Endothelial cell of umbilical vein (primary cell): ENCODE measurements at regions not wholly inside any gene's neighbourhood (a gene's known extent, or its start where the extent isn't known, plus 50 kb on each side); places are given as distances from the start of the nearest gene placed in this dataset.

Source experiments
- BruUV-seq: library from RNA; stranded (reverse); fragments of 400-500 nt; replicated peaks from 2 replicates; lab custom pipeline; 2021; lab: Mats Ljungman, UMichigan
- CTCF ChIA-PET: fragments of 300-600, 350-600 bp; sonication (Branson Sonifier 250); formaldehyde crosslinking; loops from one replicate; lab custom pipeline; 2021; ENCODE audit warnings: antibody characterized with exemption, inconsistent platforms; lab: Charles Lee
- POLR2A ChIA-PET: fragments of 300-600, 350-600 bp; sonication (Branson Sonifier 250); formaldehyde crosslinking; loops from one replicate; lab custom pipeline; 2021; ENCODE audit warnings: antibody characterized with exemption, inconsistent platforms; lab: Charles Lee
- DNase-seq: peaks from one replicate; pipeline ENCODE4 v3.0.0-alpha.2; 2011; ENCODE audit warnings: low read depth, low spot score
- FAIRE-seq: peaks from 2 replicates; lab custom pipeline; 2011; peaks lifted over from hg19 to GRCh38; lab: Jason Lieb, UNC
- H2AFZ ChIP-seq: 2 replicates; pipeline ENCODE4 v1.6.0; 2012; ENCODE audit warnings: low read depth, low read length, control low read depth, inconsistent platforms
- H3K27ac ChIP-seq: 2 replicates; pipeline ENCODE4 v1.5.1; 2011; ENCODE audit warnings: low read depth, mild to moderate bottlenecking, control low read depth, low read length, moderate library complexity; ENCODE audit not compliant: insufficient read depth
- H3K27me3 ChIP-seq, 2 experiments: 2 replicates each; pipeline versions ENCODE4 v1.6.0 to v1.6.1; 2011; ENCODE audit warnings: low read length in 2 of 2, mixed read lengths in 1 of 2; ENCODE audit not compliant: control insufficient read depth in 2 of 2, insufficient read depth in 2 of 2
- H3K36me3 ChIP-seq, 2 experiments: 2 replicates in 1 of 2; 3 replicates in 1 of 2; pipeline ENCODE4 v1.5.1; 2011; ENCODE audit warnings: low read length in 2 of 2, mild to moderate bottlenecking in 1 of 2, moderate library complexity in 1 of 2; ENCODE audit not compliant: control insufficient read depth in 2 of 2, insufficient read depth in 2 of 2; ENCODE audit errors: extremely low read depth in 1 of 2
- H3K4me1 ChIP-seq: 3 replicates; pipeline ENCODE4 v1.5.1; 2011; ENCODE audit warnings: mild to moderate bottlenecking, low read length; ENCODE audit not compliant: control insufficient read depth, insufficient read depth; ENCODE audit errors: extremely low read depth
- H3K4me2 ChIP-seq: 2 replicates; pipeline ENCODE4 v1.6.1; 2011; ENCODE audit warnings: low read length, control low read depth, mixed read lengths; ENCODE audit not compliant: insufficient read depth
- H3K4me3 ChIP-seq, 3 experiments: fragments of 200-600 bp in 1 of 3; sonication (generic), shearing (Covaris generic) in 1 of 3; replicated peaks in 1 of 3; 2 replicates each; pipeline ENCODE4 v1.5.1; 2011 to 2016; ENCODE audit warnings: control low read depth in 3 of 3, low read length in 3 of 3, mild to moderate bottlenecking in 2 of 3, inconsistent platforms in 1 of 3, low read depth in 1 of 3, moderate library complexity in 1 of 3; ENCODE audit not compliant: insufficient read depth in 1 of 3
- H3K79me2 ChIP-seq: 2 replicates; pipeline ENCODE4 v1.6.0; 2012; ENCODE audit warnings: low read length, inconsistent platforms; ENCODE audit not compliant: control insufficient read depth, insufficient read depth
- H3K9ac ChIP-seq: replicated peaks from 2 replicates; pipeline ENCODE3; 2011; ENCODE audit warnings: low read length, control low read depth; ENCODE audit not compliant: insufficient read depth; ENCODE audit errors: extremely low read depth
- H3K9me1 ChIP-seq: replicated peaks from 3 replicates; pipeline ENCODE4 v1.6.0; 2011; ENCODE audit warnings: mild to moderate bottlenecking, low read length; ENCODE audit not compliant: control insufficient read depth, insufficient read depth; ENCODE audit errors: extremely low read depth
- H3K9me3 ChIP-seq: replicated peaks from 2 replicates; pipeline ENCODE4 v1.5.1; 2012; ENCODE audit warnings: low read length, inconsistent platforms; ENCODE audit not compliant: control insufficient read depth, insufficient read depth
- H4K20me1 ChIP-seq: replicated peaks from 2 replicates; pipeline ENCODE3; 2011; ENCODE audit warnings: mild to moderate bottlenecking, low read length; ENCODE audit not compliant: control insufficient read depth, insufficient read depth; ENCODE audit errors: extremely low read depth
- EZH2 ChIP-seq: IDR thresholded peaks from 2 replicates; pipeline ENCODE4 v1.6.1; 2012; ENCODE audit warnings: borderline replicate concordance, low read depth, mild to moderate bottlenecking, moderate library complexity, low read length, inconsistent platforms; ENCODE audit not compliant: severe bottlenecking
- FOS ChIP-seq: IDR thresholded peaks from 2 replicates; pipeline ENCODE4 v1.6.1; 2011; ENCODE audit warnings: mild to moderate bottlenecking, low read length, moderate library complexity, borderline replicate concordance; ENCODE audit not compliant: insufficient read depth
- GATA2 ChIP-seq: IDR thresholded peaks from 2 replicates; pipeline ENCODE4 v1.7.0; 2011; ENCODE audit warnings: low read depth, mild to moderate bottlenecking, moderate library complexity, mixed read lengths, low read length; ENCODE audit not compliant: insufficient read length, insufficient read depth
- JUN ChIP-seq: IDR thresholded peaks from 2 replicates; pipeline ENCODE4 v1.6.1; 2011; ENCODE audit warnings: borderline replicate concordance, low read depth; ENCODE audit not compliant: insufficient read length, insufficient read depth
- MYC ChIP-seq: IDR thresholded peaks from one replicate; pipeline ENCODE4 v1.6.1; 2011; ENCODE audit warnings: mild to moderate bottlenecking, low read depth, low read length
- POLR2A ChIP-seq: IDR thresholded peaks from 2 replicates; pipeline ENCODE4 v1.6.1; 2012; ENCODE audit warnings: low read depth, mild to moderate bottlenecking, control low read depth, low read length
- POLR2AphosphoS5 ChIP-seq: IDR thresholded peaks from 2 replicates; pipeline ENCODE4 v1.6.1; 2012; ENCODE audit warnings: low read depth, mild to moderate bottlenecking, control low read depth, low read length, moderate library complexity; ENCODE audit not compliant: insufficient read depth
- dilution Hi-C: fragments of 300-500 bp; cut with MboI; formaldehyde crosslinking; loops from one replicate; pipeline ENCODE4 v1.15.0; 2019; ENCODE audit warnings: low sequenced_read_pairs; ENCODE audit not compliant: extremely low pct_ligation_motif_present
- intact Hi-C: fragments of 100-400 bp; cut with micrococcal nuclease; formaldehyde crosslinking; loops from one replicate; pipeline ENCODE4 v1.10.0; 2022
- TF ChIP-seq, protein P1 (sequence below): IDR thresholded peaks from 2 replicates; pipeline ENCODE4 v1.6.1; 2011; ENCODE audit not compliant: insufficient read depth, insufficient read length
- TF ChIP-seq, protein P2 (sequence below), 2 donors: IDR thresholded peaks; 1 replicate in 1 of 2; 2 replicates in 1 of 2; pipeline ENCODE4 v1.5.1; 2011; ENCODE audit warnings: low read length in 2 of 2, mild to moderate bottlenecking in 2 of 2, moderate library complexity in 2 of 2, control low read depth in 1 of 2, inconsistent platforms in 1 of 2, low read depth in 1 of 2; ENCODE audit not compliant: insufficient read depth in 1 of 2; ENCODE audit errors: extremely low read depth in 1 of 2

DNA sequence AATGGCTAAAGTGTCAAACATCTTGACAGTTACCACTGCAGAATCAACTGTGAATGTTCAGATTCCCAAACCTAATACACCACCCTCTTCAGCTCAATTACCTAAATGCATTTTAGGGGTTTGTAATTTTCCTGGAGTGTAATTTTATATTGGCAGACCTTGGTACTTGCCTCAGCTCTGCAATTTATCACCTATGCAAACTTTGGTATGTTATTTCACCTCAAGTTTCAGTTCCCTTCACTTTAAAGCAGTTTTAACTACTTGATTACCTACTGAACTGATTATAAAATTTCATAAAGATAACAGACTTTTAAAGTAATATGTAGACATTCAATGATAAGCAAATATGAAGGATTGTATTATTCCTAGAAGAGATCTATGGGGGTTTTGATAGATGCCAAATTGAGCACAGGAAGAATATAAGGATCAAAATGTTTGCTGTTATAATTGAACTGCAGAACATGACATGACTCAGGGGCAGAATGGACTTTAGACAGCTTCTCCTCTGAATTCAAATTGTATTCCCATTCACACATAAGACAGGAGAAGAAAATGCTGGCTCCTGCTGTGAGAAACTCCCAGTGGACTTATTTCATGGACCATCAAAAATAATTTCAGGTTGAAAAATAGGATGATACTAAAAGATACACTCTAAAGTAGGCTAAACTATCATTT is 491.5 kb upstream of the LUZP2 start:
- no peaks in the 10 kb centered on the region for H4K20me1 ChIP-seq
- H2AFZ ChIP-seq: no peak overlapping the region
- no peak overlapping the region for H3K9ac ChIP-seq
- H3K4me2 ChIP-seq: no peak overlapping the region
- H3K9me3 ChIP-seq: no peaks in the 10 kb centered on the region
- intact Hi-C loops: no loop called here
- no peak for DNase-seq
- no peak for FAIRE-seq
- H3K4me3 ChIP-seq: no peak overlapping the region
- BruUV-seq: no TSS peak
- no peak for TF ChIP-seq GATA2
- TF ChIP-seq EZH2: no peak
- no peak for TF ChIP-seq FOS
- no peak for TF ChIP-seq POLR2AphosphoS5
- TF ChIP-seq MYC: no peak
- no peaks in the 10 kb centered on the region for H3K79me2 ChIP-seq
- no peaks in the 10 kb centered on the region for H3K36me3 ChIP-seq
- no peaks in the 10 kb centered on the region for H3K4me1 ChIP-seq
- H3K27me3 ChIP-seq: no peaks in the 10 kb centered on the region
- no peaks in the 10 kb centered on the region for H3K9me1 ChIP-seq
- CTCF ChIA-PET: interaction anchor here (1.3 kb wide), 1 partner anchor 45 kb away, joined by 3 read pairs; no protein-coding TSS in a partner anchor
- POLR2A ChIA-PET: no interaction called here
- no peak overlapping the region for H3K27ac ChIP-seq
- dilution Hi-C loops: no loop called here

DNA sequence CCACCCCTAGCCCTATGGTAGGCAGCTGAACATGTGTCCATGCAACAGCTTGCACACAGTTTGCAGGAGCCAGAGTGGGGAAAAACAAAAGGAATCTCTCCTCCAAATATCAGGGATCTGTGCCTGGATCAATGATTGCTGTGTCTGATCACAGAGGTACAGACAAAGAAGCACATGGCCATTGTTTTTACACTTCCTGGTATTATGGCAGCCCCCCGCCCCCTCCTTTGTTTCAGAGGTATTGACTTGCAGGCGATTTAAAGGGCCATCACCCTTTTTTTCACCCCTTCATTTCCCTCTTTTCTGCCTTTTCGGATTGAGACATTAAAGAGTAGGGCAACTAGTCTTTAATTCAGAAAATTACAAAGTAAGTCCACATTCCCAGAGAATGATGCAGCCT is 453.0 kb upstream of the LUZP2 start:
- FAIRE-seq (no peak), DNase-seq (no peak)
- TF ChIP-seq JUN (no peak), EZH2 (no peak), POLR2AphosphoS5 (no peak), FOS (no peak), MYC (no peak), GATA2 (no peak), POLR2A (no peak)
- TF ChIP-seq, protein P1, sequence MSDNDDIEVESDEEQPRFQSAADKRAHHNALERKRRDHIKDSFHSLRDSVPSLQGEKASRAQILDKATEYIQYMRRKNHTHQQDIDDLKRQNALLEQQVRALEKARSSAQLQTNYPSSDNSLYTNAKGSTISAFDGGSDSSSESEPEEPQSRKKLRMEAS: no peak
- TF ChIP-seq, protein P2, sequence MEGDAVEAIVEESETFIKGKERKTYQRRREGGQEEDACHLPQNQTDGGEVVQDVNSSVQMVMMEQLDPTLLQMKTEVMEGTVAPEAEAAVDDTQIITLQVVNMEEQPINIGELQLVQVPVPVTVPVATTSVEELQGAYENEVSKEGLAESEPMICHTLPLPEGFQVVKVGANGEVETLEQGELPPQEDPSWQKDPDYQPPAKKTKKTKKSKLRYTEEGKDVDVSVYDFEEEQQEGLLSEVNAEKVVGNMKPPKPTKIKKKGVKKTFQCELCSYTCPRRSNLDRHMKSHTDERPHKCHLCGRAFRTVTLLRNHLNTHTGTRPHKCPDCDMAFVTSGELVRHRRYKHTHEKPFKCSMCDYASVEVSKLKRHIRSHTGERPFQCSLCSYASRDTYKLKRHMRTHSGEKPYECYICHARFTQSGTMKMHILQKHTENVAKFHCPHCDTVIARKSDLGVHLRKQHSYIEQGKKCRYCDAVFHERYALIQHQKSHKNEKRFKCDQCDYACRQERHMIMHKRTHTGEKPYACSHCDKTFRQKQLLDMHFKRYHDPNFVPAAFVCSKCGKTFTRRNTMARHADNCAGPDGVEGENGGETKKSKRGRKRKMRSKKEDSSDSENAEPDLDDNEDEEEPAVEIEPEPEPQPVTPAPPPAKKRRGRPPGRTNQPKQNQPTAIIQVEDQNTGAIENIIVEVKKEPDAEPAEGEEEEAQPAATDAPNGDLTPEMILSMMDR (IDR thresholded peaks at IDR 0.05; ENCODE audit: extremely low read depth in 1 of 2, insufficient read depth in 1 of 2, low read depth in 1 of 2, low read length in 2 of 2): no peak
- intact Hi-C loops: no loop called here
- H2AFZ ChIP-seq: no peak overlapping the region
- H3K27ac ChIP-seq: no peak overlapping the region
- no peaks in the 10 kb centered on the region for H3K9me1 ChIP-seq
- no peaks in the 10 kb centered on the region for H3K9me3 ChIP-seq
- no peaks in the 10 kb centered on the region for H3K36me3 ChIP-seq
- no peak overlapping the region for H3K4me2 ChIP-seq
- POLR2A ChIA-PET: no interaction called here
- no peaks in the 10 kb centered on the region for H3K79me2 ChIP-seq
- no TSS peak for BruUV-seq
- H3K27me3 ChIP-seq: no peaks in the 10 kb centered on the region
- H3K4me1 ChIP-seq: no peaks in the 10 kb centered on the region
- no peaks in the 10 kb centered on the region for H4K20me1 ChIP-seq
- dilution Hi-C loops: no loop called here
- CTCF ChIA-PET: no interaction called here
- H3K4me3 ChIP-seq: no peak overlapping the region
- no peak overlapping the region for H3K9ac ChIP-seq
